Nephron progenitor cell (in vitro differentiated cells): ENCODE measurements at regions not wholly inside any gene's neighbourhood (a gene's known extent, or its start where the extent isn't known, plus 50 kb on each side); places are given as distances from the start of the nearest gene placed in this dataset.

Experiments used
- DNase-seq: peaks from one replicate; pipeline ENCODE4 v3.0.0; 2021
- H3K27ac Mint-ChIP-seq: 2 replicates; pipeline ENCODE4 v1.8.0; 2021; ENCODE audit warnings: mild to moderate bottlenecking, moderate library complexity, mixed read lengths
- H3K27me3 Mint-ChIP-seq: 2 replicates; pipeline ENCODE4 v1.8.0; 2021; ENCODE audit warnings: mild to moderate bottlenecking, low read depth, mixed read lengths; ENCODE audit not compliant: poor library complexity
- H3K36me3 Mint-ChIP-seq: 2 replicates; pipeline ENCODE4 v1.8.0; 2021; ENCODE audit warnings: low read depth, mixed read lengths
- H3K4me1 Mint-ChIP-seq: 2 replicates; pipeline ENCODE4 v1.8.0; 2021; ENCODE audit warnings: mixed read lengths
- H3K4me3 Mint-ChIP-seq: 2 replicates; pipeline ENCODE4 v1.8.0; 2021; ENCODE audit warnings: mild to moderate bottlenecking, moderate library complexity, mixed read lengths
- H3K9me3 Mint-ChIP-seq: 2 replicates; pipeline ENCODE4 v1.8.0; 2021; ENCODE audit warnings: mild to moderate bottlenecking, moderate library complexity, mixed read lengths
- CTCF ChIP-seq: fragments of 200-600 bp; sonication (generic); IDR thresholded peaks from 2 replicates; pipeline ENCODE4 v1.5.0; 2021; ENCODE audit warnings: antibody characterized with exemption

DNA sequence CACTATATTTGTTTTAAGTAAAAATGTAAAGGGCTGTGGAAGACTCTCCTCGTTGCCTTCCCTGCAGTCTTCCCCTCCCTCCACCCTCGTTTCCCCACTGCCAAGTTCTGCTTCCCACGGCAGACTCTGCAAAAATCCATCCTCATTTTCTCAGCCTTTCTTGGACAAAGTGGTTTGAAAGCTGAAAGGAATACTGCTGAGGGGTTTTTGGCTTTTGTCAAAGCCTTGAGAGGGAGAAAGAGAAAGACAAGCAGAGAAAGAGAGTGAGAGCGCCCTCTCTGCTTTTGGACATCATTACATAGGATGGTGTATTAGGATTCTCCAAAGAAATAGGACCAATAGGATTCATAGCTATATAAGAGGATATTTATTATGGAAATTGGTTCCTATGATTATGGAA, 455.9 kb upstream of the SOX11 start:
- Mint-ChIP-seq H3K9me3 (no peaks in the 10 kb centered on the region), H3K27ac (no peak overlapping the region), H3K4me3 (no peak overlapping the region)

DNA sequence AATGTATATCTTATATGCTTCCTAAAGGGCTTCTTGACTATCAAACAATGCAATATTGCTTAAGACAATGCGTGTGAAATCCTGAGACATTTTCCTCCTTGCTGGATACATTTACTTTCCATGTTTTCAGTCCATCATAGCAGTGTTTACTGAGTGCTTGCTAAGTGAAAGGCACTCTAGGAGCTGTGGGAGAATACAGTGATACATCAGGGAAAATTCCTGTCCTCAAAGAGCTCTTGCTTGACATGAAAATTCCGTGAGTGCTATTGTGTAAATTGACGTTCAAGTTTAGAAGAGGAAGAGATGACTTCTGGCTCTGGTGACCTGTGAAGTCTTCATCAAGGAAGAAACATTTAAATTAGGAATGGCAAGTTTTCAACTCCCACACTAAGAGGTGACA, 449.4 kb upstream of the SOX11 start:
- no peak for TF ChIP-seq CTCF
- H3K27ac Mint-ChIP-seq, result no peak overlapping the region
- H3K4me1 Mint-ChIP-seq, result peaks cover 4% of the 10 kb centered on the region
- no peak for DNase-seq
- no peaks in the 10 kb centered on the region for H3K9me3 Mint-ChIP-seq
- no peak overlapping the region for H3K4me3 Mint-ChIP-seq
- no peaks in the 10 kb centered on the region for H3K36me3 Mint-ChIP-seq
- peaks cover 3% of the 10 kb centered on the region for H3K27me3 Mint-ChIP-seq

More for the DNA sequence above, 455.9 kb upstream of the SOX11 start:
- H3K27me3 Mint-ChIP-seq, result no peaks in the 10 kb centered on the region
- DNase-seq, result no peak
- peak; percentile 20 for TF ChIP-seq CTCF
- H3K4me1 Mint-ChIP-seq, result no peaks in the 10 kb centered on the region
- H3K36me3 Mint-ChIP-seq, result no peaks in the 10 kb centered on the region

DNA sequence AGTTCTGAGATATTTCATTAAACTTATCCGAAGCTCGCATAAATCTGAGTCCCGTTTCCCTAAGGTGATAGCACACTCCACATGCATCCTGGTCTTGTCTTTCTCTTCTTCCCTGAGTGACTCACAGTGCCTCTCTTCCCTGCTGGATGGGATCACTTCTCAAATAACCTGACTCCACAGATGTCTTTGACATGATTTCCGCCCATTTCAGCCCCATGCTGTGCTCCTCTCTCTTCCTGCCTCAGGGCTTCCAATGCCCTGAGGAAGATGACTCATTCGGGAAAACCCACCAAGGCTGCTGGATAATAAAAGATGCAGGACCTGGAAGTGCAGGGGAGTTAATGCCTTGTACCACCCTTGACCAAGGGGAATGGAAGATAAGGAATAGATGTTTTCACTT, 441.7 kb upstream of the SOX11 start:
- no peak overlapping the region for H3K27ac Mint-ChIP-seq
- DNase-seq, result no peak
- H3K9me3 Mint-ChIP-seq, result peaks cover 12% of the 10 kb centered on the region
- H3K36me3 Mint-ChIP-seq, result no peaks in the 10 kb centered on the region
- no peaks in the 10 kb centered on the region for H3K27me3 Mint-ChIP-seq
- no peak overlapping the region for H3K4me3 Mint-ChIP-seq
- peaks cover 14% of the 10 kb centered on the region for H3K4me1 Mint-ChIP-seq
- no peak for TF ChIP-seq CTCF

GRCh38 chr2:5253263-5253662, 438.9 kb upstream of the SOX11 start:
- TF ChIP-seq CTCF, result no peak
- Mint-ChIP-seq H3K4me1 (peaks cover 14% of the 10 kb centered on the region), H3K4me3 (no peak overlapping the region), H3K9me3 (peaks cover 23% of the 10 kb centered on the region), H3K27me3 (peaks cover 2% of the 10 kb centered on the region), H3K36me3 (no peaks in the 10 kb centered on the region), H3K27ac (no peak overlapping the region)
- no peak for DNase-seq

GRCh38 chr2:5254791-5255332, 437.3 kb upstream of the SOX11 start:
- DNase-seq, result no peak
- Mint-ChIP-seq H3K36me3 (no peaks in the 10 kb centered on the region), H3K4me1 (peaks cover 11% of the 10 kb centered on the region), H3K27ac (no peak overlapping the region), H3K27me3 (peaks cover 6% of the 10 kb centered on the region), H3K9me3 (peaks cover 39% of the 10 kb centered on the region), H3K4me3 (no peak overlapping the region)
- TF ChIP-seq CTCF, result no peak

GRCh38 chr2:5263291-5263690, 428.9 kb upstream of the SOX11 start:
- no peaks in the 10 kb centered on the region for H3K4me1 Mint-ChIP-seq
- H3K36me3 Mint-ChIP-seq, result no peaks in the 10 kb centered on the region
- no peak for DNase-seq
- H3K27me3 Mint-ChIP-seq, result peaks cover 6% of the 10 kb centered on the region
- H3K27ac Mint-ChIP-seq, result no peak overlapping the region
- peaks cover 20% of the 10 kb centered on the region for H3K9me3 Mint-ChIP-seq
- TF ChIP-seq CTCF, result no peak
- H3K4me3 Mint-ChIP-seq, result no peak overlapping the region
